ENCODE measurements at regions not wholly inside any gene's neighbourhood (a gene's known extent, or its start where the extent isn't known, plus 50 kb on each side); places are given as distances from the start of the nearest gene placed in this dataset.

GRCh38 chr18:995629-996028 lies 91.0 kb downstream of the ADCYAP1 start:
- Mint-ChIP-seq H3K36me3 (peaks cover 9% of the 10 kb centered on the region), H3K27me3 (ENCODE audit: low read depth) (no peaks in the 10 kb centered on the region), H3K27ac (no peak overlapping the region), H3K9me3 (peaks cover 19% of the 10 kb centered on the region), H3K4me1 (peaks cover 8% of the 10 kb centered on the region), H3K4me3 (no peak overlapping the region)
- no peak for DNase-seq (ENCODE audit: low spot score in 2 of 2, unreplicated experiment in 2 of 2)
- TF ChIP-seq CTCF (IDR thresholded peaks at IDR 0.05; ENCODE audit: unreplicated experiment) = no peak

GRCh38 chr18:997499-997898 lies 92.8 kb downstream of the ADCYAP1 start:
- H3K4me3 Mint-ChIP-seq = no peak overlapping the region
- H3K27ac Mint-ChIP-seq = no peak overlapping the region
- peaks cover 11% of the 10 kb centered on the region for H3K4me1 Mint-ChIP-seq
- peaks cover 14% of the 10 kb centered on the region for H3K9me3 Mint-ChIP-seq
- no peak for DNase-seq (ENCODE audit: low spot score in 2 of 2, unreplicated experiment in 2 of 2)
- no peak for TF ChIP-seq CTCF (IDR thresholded peaks at IDR 0.05; ENCODE audit: unreplicated experiment)
- no peaks in the 10 kb centered on the region for H3K27me3 Mint-ChIP-seq (ENCODE audit: low read depth)
- H3K36me3 Mint-ChIP-seq = peaks cover 6% of the 10 kb centered on the region

GRCh38 chr18:998936-999335 lies 94.3 kb downstream of the ADCYAP1 start:
- peaks cover 15% of the 10 kb centered on the region for H3K9me3 Mint-ChIP-seq
- no peak for DNase-seq (ENCODE audit: low spot score in 2 of 2, unreplicated experiment in 2 of 2)
- no peaks in the 10 kb centered on the region for H3K27me3 Mint-ChIP-seq (ENCODE audit: low read depth)

GRCh38 chr18:1002653-1003178 lies 98.0 kb downstream of the ADCYAP1 start:
- no peak for DNase-seq (ENCODE audit: low spot score in 2 of 2, unreplicated experiment in 2 of 2)
- Mint-ChIP-seq H3K4me1 (peaks cover 14% of the 10 kb centered on the region), H3K27me3 (ENCODE audit: low read depth) (no peaks in the 10 kb centered on the region), H3K36me3 (peaks cover 4% of the 10 kb centered on the region), H3K9me3 (peaks cover 11% of the 10 kb centered on the region), H3K27ac (no peak overlapping the region), H3K4me3 (no peak overlapping the region)
- TF ChIP-seq CTCF (IDR thresholded peaks at IDR 0.05; ENCODE audit: unreplicated experiment) = no peak

More at GRCh38 chr18:998936-999335, 94.3 kb downstream of the ADCYAP1 start:
- no peak for TF ChIP-seq CTCF (IDR thresholded peaks at IDR 0.05; ENCODE audit: unreplicated experiment)
- no peak overlapping the region for H3K27ac Mint-ChIP-seq
- H3K36me3 Mint-ChIP-seq = peaks cover 9% of the 10 kb centered on the region
- peaks cover 14% of the 10 kb centered on the region for H3K4me1 Mint-ChIP-seq
- no peak overlapping the region for H3K4me3 Mint-ChIP-seq

GRCh38 chr18:1003499-1003898 lies 98.8 kb downstream of the ADCYAP1 start:
- H3K9me3 Mint-ChIP-seq = peaks cover 11% of the 10 kb centered on the region
- DNase-seq (ENCODE audit: low spot score in 2 of 2, unreplicated experiment in 2 of 2) = no peak
- no peak overlapping the region for H3K4me3 Mint-ChIP-seq
- no peak overlapping the region for H3K27ac Mint-ChIP-seq
- H3K4me1 Mint-ChIP-seq = peaks cover 14% of the 10 kb centered on the region
- no peak for TF ChIP-seq CTCF (IDR thresholded peaks at IDR 0.05; ENCODE audit: unreplicated experiment)
- peaks cover 4% of the 10 kb centered on the region for H3K36me3 Mint-ChIP-seq
- H3K27me3 Mint-ChIP-seq (ENCODE audit: low read depth) = no peaks in the 10 kb centered on the region

- no peak overlapping the region for H3K27ac Mint-ChIP-seq
- H3K27me3 Mint-ChIP-seq (ENCODE audit: low read depth) = no peaks in the 10 kb centered on the region
- H3K4me3 Mint-ChIP-seq = no peak overlapping the region
- no peak for TF ChIP-seq CTCF (IDR thresholded peaks at IDR 0.05; ENCODE audit: unreplicated experiment)
- DNase-seq (ENCODE audit: low spot score in 2 of 2, unreplicated experiment in 2 of 2) = no peak
- peaks cover 4% of the 10 kb centered on the region for H3K36me3 Mint-ChIP-seq
- peaks cover 18% of the 10 kb centered on the region for H3K4me1 Mint-ChIP-seq
- peaks cover 11% of the 10 kb centered on the region for H3K9me3 Mint-ChIP-seq
Observed at GRCh38 chr18:1006304-1006703, 101.6 kb downstream of the ADCYAP1 start.

Data from mesothelial cell of epicardium (in vitro differentiated cells).